Heart right ventricle (tissue), 16 donors: ENCODE measurements at regions not wholly inside any gene's neighbourhood (a gene's known extent, or its start where the extent isn't known, plus 50 kb on each side); places are given as distances from the start of the nearest gene placed in this dataset.

Experiments
- ATAC-seq, 8 donors: fragments of 200-7000 bp; cut with Tn5 transposase; one replicate each; pipeline ENCODE4 v1.9.1; 2020; ENCODE audit warnings: mild to moderate bottlenecking in 8 of 8, moderate library complexity in 8 of 8, moderate number of reproducible peaks in 1 of 8
- DNase-seq, 2 donors: peaks; one replicate each; pipeline ENCODE4 v3.0.0-alpha.2; 2020
- H3K27ac ChIP-seq, 10 donors: fragments of 200-600 bp; sonication (generic) in 2 of 10; one replicate each; pipeline versions ENCODE4 v1.5.0 to v1.8.0; 2020 to 2022; ENCODE audit warnings: mild to moderate bottlenecking in 3 of 10
- H3K27me3 ChIP-seq, 7 donors: fragments of 200-600 bp; one replicate each; pipeline ENCODE4 v1.8.0; 2021 to 2022; ENCODE audit warnings: mild to moderate bottlenecking in 2 of 7
- H3K36me3 ChIP-seq, 9 donors: fragments of 200-600 bp; sonication (generic) in 1 of 9; one replicate each; pipeline versions ENCODE4 v1.5.0 to v1.8.0; 2020 to 2022; ENCODE audit warnings: mild to moderate bottlenecking in 2 of 9
- H3K4me1 ChIP-seq, 9 donors: fragments of 200-600 bp; sonication (generic) in 1 of 9; one replicate each; pipeline versions ENCODE4 v1.5.0 to v1.8.0; 2020 to 2022; ENCODE audit warnings: mild to moderate bottlenecking in 4 of 9
- H3K4me3 ChIP-seq, 10 donors: fragments of 200-600 bp; sonication (generic) in 2 of 10; one replicate each; pipeline versions ENCODE4 v1.5.0 to v1.8.0; 2020 to 2022; ENCODE audit warnings: mild to moderate bottlenecking in 7 of 10, moderate library complexity in 2 of 10
- H3K9me3 ChIP-seq, 11 donors: fragments of 200-600 bp in 10 of 11; sonication (generic) in 2 of 11; one replicate each; pipeline versions ENCODE4 v1.5.0 to v1.8.0; 2013 to 2022; ENCODE audit warnings: mild to moderate bottlenecking in 2 of 11, control low read depth in 1 of 11, moderate library complexity in 1 of 11
- CTCF ChIP-seq, 9 donors: fragments of 200-600 bp; sonication (generic) in 2 of 9; IDR thresholded peaks; one replicate each; pipeline versions ENCODE4 v1.5.0 to v1.8.0; 2021 to 2022; ENCODE audit warnings: antibody characterized with exemption in 9 of 9, mild to moderate bottlenecking in 5 of 9, moderate library complexity in 1 of 9
- WGBS, 2 donors: extraction: QIAGEN DNeasy Blood & Tissue Kit; methylation state at CpG; one replicate each; pipeline ENCODE4 v1.1.7; 2013; ENCODE audit warnings: inconsistent platforms in 1 of 2; 5-methylcytosine and 5-hydroxymethylcytosine counted together
- intact Hi-C, 10 donors: fragments of 100-400 bp; cut with DNase I; formaldehyde crosslinking; loops; one replicate each; pipeline versions ENCODE4 v1.11.1 to v1.14.2; 2022
- donor health status: Arrhythmogenic right ventricular cardiomyopathy.
- donor health status: ischemic (EF 13 %, LVEDD 7.1; RV severe dilation, severe dysfunction).
- donor health status: healthy with polysubstance abuse.
- donor health status: DM: no; HTN: yes; CAD: no.
- donor health status: DM: no; HTN: no; CAD: no.
- donor health status: ischemic (EF 25% LVEDD 6.9; RV normal size, moderate dysfunction).
- donor health status: ischemic (EF 25% LVEDD 5.7; RV mildly dilated, moderate dysfunction).
- donor health status: healthy.
- donor health status: DM: yes; HTN: yes; CAD: no.
- donor health status: Ischemic cardiomyopathy.
- donor health status: ischemic (EF 35%, LVEDD 5.7; RV mildly dilated, moderate dysfunction).
- donor health status: nonischemic (EF 11% LVEDD 7.7; RV severe dilation, severe dysfunction).
- donor health status: DM: yes; HTN: yes; CAD: no.
- donor health status: PGD.
- donor health status: ischemic (EF 29% LVEDD 5.4; RV normal size, mild dysfunction).
- donor health status: nonischemic (EF 23%, LVEDD 6.1; RV moderate dilation, normal function).

- no peak for TF ChIP-seq CTCF (IDR thresholded peaks at IDR 0.05)
- intact Hi-C loops, result no loop called here
- ATAC-seq (no peak), DNase-seq (no peak)
- H3K36me3 ChIP-seq, result no peaks in the 10 kb centered on the region
- no peak overlapping the region for H3K4me3 ChIP-seq
- H3K4me1 ChIP-seq, result no peaks in the 10 kb centered on the region
- H3K27ac ChIP-seq, result no peak overlapping the region
- WGBS, 2 donors, result 82 to 84% methylated on average over 2 of the region's 2 CpGs
- H3K9me3 ChIP-seq, result peaks cover 0 to 4% (median 0%) of the 10 kb centered on the region in 11 donors
- no peaks in the 10 kb centered on the region for H3K27me3 ChIP-seq
These were observed 420.9 kb downstream of the C12orf50 start for GRCh38 chr12:87608321-87608720.

GRCh38 chr12:87603727-87604126 lies 425.5 kb downstream of the C12orf50 start:
- Histone ChIP-seq H3K27ac (no peak overlapping the region), H3K27me3 (no peaks in the 10 kb centered on the region), H3K4me1 (no peaks in the 10 kb centered on the region), H3K9me3 (peaks cover 0 to 4% (median 0%) of the 10 kb centered on the region in 11 donors), H3K4me3 (no peak overlapping the region), H3K36me3 (no peaks in the 10 kb centered on the region)
- no peak for DNase-seq
- WGBS, 2 donors, result 22 to 35% methylated on average over 2 of the region's 2 CpGs
- no peak for ATAC-seq
- intact Hi-C loops, result no loop called here
- no peak for TF ChIP-seq CTCF (IDR thresholded peaks at IDR 0.05)

GRCh38 chr12:87599459-87599858 lies 429.7 kb downstream of the C12orf50 start:
- Histone ChIP-seq H3K27me3 (no peaks in the 10 kb centered on the region), H3K4me1 (no peaks in the 10 kb centered on the region), H3K36me3 (no peaks in the 10 kb centered on the region), H3K27ac (no peak overlapping the region), H3K4me3 (no peak overlapping the region), H3K9me3 (peaks cover 0 to 4% (median 0%) of the 10 kb centered on the region in 11 donors)
- no peak for ATAC-seq
- intact Hi-C loops, result no loop called here
- no peak for DNase-seq
- 63 to 72% methylated on average over 3 of the region's 3 CpGs for WGBS, 2 donors
- TF ChIP-seq CTCF (IDR thresholded peaks at IDR 0.05), result no peak

GRCh38 chr12:87597114-87597513 lies 432.1 kb downstream of the C12orf50 start:
- Histone ChIP-seq H3K27me3 (no peaks in the 10 kb centered on the region), H3K4me1 (no peaks in the 10 kb centered on the region), H3K27ac (no peak overlapping the region), H3K4me3 (no peak overlapping the region), H3K36me3 (no peaks in the 10 kb centered on the region), H3K9me3 (peaks cover 0 to 5% (median 0%) of the 10 kb centered on the region in 11 donors)
- TF ChIP-seq CTCF (IDR thresholded peaks at IDR 0.05), result no peak
- DNase-seq (no peak), ATAC-seq (no peak)
- intact Hi-C loops, result no loop called here
- 69 to 75% methylated on average over 3 of the region's 3 CpGs for WGBS, 2 donors
